ENCODE measurements at regions not wholly inside any gene's neighbourhood (a gene's known extent, or its start where the extent isn't known, plus 50 kb on each side); places are given as distances from the start of the nearest gene placed in this dataset.

- DNase-seq (ENCODE audit: insufficient read length, low spot score) (no peak), FAIRE-seq (no peak)
- no peak for TF ChIP-seq POLR2AphosphoS5 (IDR thresholded peaks at IDR 0.05; ENCODE audit: low read depth, low read length)
- TF ChIP-seq PAX5 (IDR thresholded peaks at IDR 0.05; ENCODE audit: insufficient read depth, low read length, severe bottlenecking): no peak
- TF ChIP-seq POU2F2 (IDR thresholded peaks at IDR 0.05; ENCODE audit: low read depth, low read length): no peak
- no peak for TF ChIP-seq TAF1 (IDR thresholded peaks at IDR 0.05; ENCODE audit: low read depth, low read length)
- TF ChIP-seq SPI1 (IDR thresholded peaks at IDR 0.05; ENCODE audit: low read depth, low read length): no peak
- TF ChIP-seq POLR2A (IDR thresholded peaks at IDR 0.05; ENCODE audit: low read depth, low read length): no peak
These were observed 75.8 kb downstream of the CEBPB start for GRCh38 chr20:50266293-50267040.

- FAIRE-seq (no peak), DNase-seq (ENCODE audit: insufficient read length, low spot score) (no peak)
- no peak for TF ChIP-seq POLR2AphosphoS5 (IDR thresholded peaks at IDR 0.05; ENCODE audit: low read depth, low read length)
- no peak for TF ChIP-seq PAX5 (IDR thresholded peaks at IDR 0.05; ENCODE audit: insufficient read depth, low read length, severe bottlenecking)
- TF ChIP-seq TAF1 (IDR thresholded peaks at IDR 0.05; ENCODE audit: low read depth, low read length): no peak
- TF ChIP-seq POU2F2 (IDR thresholded peaks at IDR 0.05; ENCODE audit: low read depth, low read length): no peak
- no peak for TF ChIP-seq POLR2A (IDR thresholded peaks at IDR 0.05; ENCODE audit: low read depth, low read length)
- no peak for TF ChIP-seq SPI1 (IDR thresholded peaks at IDR 0.05; ENCODE audit: low read depth, low read length)
These were observed 76.6 kb downstream of the CEBPB start for GRCh38 chr20:50267041-50267865.

GRCh38 chr20:50267866-50268219 is 77.2 kb downstream of the CEBPB start:
- DNase-seq (ENCODE audit: insufficient read length, low spot score): no peak
- FAIRE-seq: no peak
- no peak for TF ChIP-seq POU2F2 (IDR thresholded peaks at IDR 0.05; ENCODE audit: low read depth, low read length)
- TF ChIP-seq SPI1 (IDR thresholded peaks at IDR 0.05; ENCODE audit: low read depth, low read length): no peak
- no peak for TF ChIP-seq POLR2A (IDR thresholded peaks at IDR 0.05; ENCODE audit: low read depth, low read length)

- DNase-seq (ENCODE audit: insufficient read length, low spot score): no peak
- no peak for FAIRE-seq
- TF ChIP-seq TAF1 (IDR thresholded peaks at IDR 0.05; ENCODE audit: low read depth, low read length): no peak
- TF ChIP-seq POU2F2 (IDR thresholded peaks at IDR 0.05; ENCODE audit: low read depth, low read length): no peak
- TF ChIP-seq POLR2A (IDR thresholded peaks at IDR 0.05; ENCODE audit: low read depth, low read length): no peak
- TF ChIP-seq SPI1 (IDR thresholded peaks at IDR 0.05; ENCODE audit: low read depth, low read length): no peak
- TF ChIP-seq POLR2AphosphoS5 (IDR thresholded peaks at IDR 0.05; ENCODE audit: low read depth, low read length): no peak
- TF ChIP-seq PAX5 (IDR thresholded peaks at IDR 0.05; ENCODE audit: insufficient read depth, low read length, severe bottlenecking): no peak
These were observed 78.7 kb downstream of the CEBPB start for GRCh38 chr20:50269091-50270033.

- FAIRE-seq (no peak), DNase-seq (ENCODE audit: insufficient read length, low spot score) (no peak)
- TF ChIP-seq POU2F2 (IDR thresholded peaks at IDR 0.05; ENCODE audit: low read depth, low read length) (no peak), TAF1 (IDR thresholded peaks at IDR 0.05; ENCODE audit: low read depth, low read length) (no peak), PAX5 (IDR thresholded peaks at IDR 0.05; ENCODE audit: insufficient read depth, low read length, severe bottlenecking) (no peak), POLR2A (IDR thresholded peaks at IDR 0.05; ENCODE audit: low read depth, low read length) (no peak), SPI1 (IDR thresholded peaks at IDR 0.05; ENCODE audit: low read depth, low read length) (no peak)
These were observed 79.4 kb downstream of the CEBPB start for GRCh38 chr20:50270034-50270395.

GRCh38 chr20:50270569-50270968 is 79.9 kb downstream of the CEBPB start:
- DNase-seq (ENCODE audit: insufficient read length, low spot score): no peak
- FAIRE-seq: no peak
- TF ChIP-seq PAX5 (IDR thresholded peaks at IDR 0.05; ENCODE audit: insufficient read depth, low read length, severe bottlenecking) (no peak), SPI1 (IDR thresholded peaks at IDR 0.05; ENCODE audit: low read depth, low read length) (no peak), TAF1 (IDR thresholded peaks at IDR 0.05; ENCODE audit: low read depth, low read length) (no peak), POLR2A (IDR thresholded peaks at IDR 0.05; ENCODE audit: low read depth, low read length) (no peak), POU2F2 (IDR thresholded peaks at IDR 0.05; ENCODE audit: low read depth, low read length) (no peak), POLR2AphosphoS5 (IDR thresholded peaks at IDR 0.05; ENCODE audit: low read depth, low read length) (no peak)

- no peak for TF ChIP-seq TAF1 (IDR thresholded peaks at IDR 0.05; ENCODE audit: low read depth, low read length)
- no peak for TF ChIP-seq SPI1 (IDR thresholded peaks at IDR 0.05; ENCODE audit: low read depth, low read length)
- no peak for TF ChIP-seq POLR2AphosphoS5 (IDR thresholded peaks at IDR 0.05; ENCODE audit: low read depth, low read length)
- no peak for TF ChIP-seq POU2F2 (IDR thresholded peaks at IDR 0.05; ENCODE audit: low read depth, low read length)
- no peak for TF ChIP-seq POLR2A (IDR thresholded peaks at IDR 0.05; ENCODE audit: low read depth, low read length)
- no peak for TF ChIP-seq PAX5 (IDR thresholded peaks at IDR 0.05; ENCODE audit: insufficient read depth, low read length, severe bottlenecking)
- DNase-seq (ENCODE audit: insufficient read length, low spot score) (no peak), FAIRE-seq (no peak)
These were observed 80.5 kb downstream of the CEBPB start for GRCh38 chr20:50271176-50271575.

GRCh38 chr20:50271612-50272011 is 81.0 kb downstream of the CEBPB start:
- FAIRE-seq (no peak), DNase-seq (ENCODE audit: insufficient read length, low spot score) (no peak)
- TF ChIP-seq POU2F2 (IDR thresholded peaks at IDR 0.05; ENCODE audit: low read depth, low read length) (no peak), POLR2A (IDR thresholded peaks at IDR 0.05; ENCODE audit: low read depth, low read length) (no peak), PAX5 (IDR thresholded peaks at IDR 0.05; ENCODE audit: insufficient read depth, low read length, severe bottlenecking) (no peak), SPI1 (IDR thresholded peaks at IDR 0.05; ENCODE audit: low read depth, low read length) (no peak), POLR2AphosphoS5 (IDR thresholded peaks at IDR 0.05; ENCODE audit: low read depth, low read length) (no peak), TAF1 (IDR thresholded peaks at IDR 0.05; ENCODE audit: low read depth, low read length) (no peak)
